RWPE1 (cell line): ENCODE measurements at regions not wholly inside any gene's neighbourhood (a gene's known extent, or its start where the extent isn't known, plus 50 kb on each side); places are given as distances from the start of the nearest gene placed in this dataset.

Experiments
- CTCF ChIA-PET: fragments of 350-600 bp; sonication (Branson Sonifier 250); formaldehyde crosslinking; extraction: SDS; loops from one replicate; lab custom pipeline; 2021; lab: Yijun Ruan, JAX
- POLR2A ChIA-PET: fragments of 400-600 bp; formaldehyde crosslinking; extraction: SDS; loops from one replicate; lab custom pipeline; 2020; ENCODE audit warnings: antibody characterized with exemption; ENCODE audit not compliant: low non-redundant PET; lab: Yijun Ruan, JAX
- DNase-seq: peaks from one replicate; pipeline ENCODE4 v3.0.0; 2012; ENCODE audit warnings: low spot score
- H3K27ac ChIP-seq: fragments of 450-650 bp; 2 replicates; pipeline ENCODE4 v1.5.1; 2017
- CTCF ChIP-seq: fragments of 450-650 bp; conservative IDR thresholded peaks from 2 replicates; pipeline ENCODE4 v1.5.1; 2017; ENCODE audit warnings: low read depth, mild to moderate bottlenecking

GRCh38 chr2:7879483-7879835, 802.4 kb upstream of the ID2 start:
- CTCF ChIA-PET = no interaction called here
- H3K27ac ChIP-seq = no peak overlapping the region

GRCh38 chr2:7880126-7880525, 801.7 kb upstream of the ID2 start:
- H3K27ac ChIP-seq = no peak overlapping the region
- CTCF ChIA-PET = no interaction called here
- no peak for DNase-seq
- POLR2A ChIA-PET = no interaction called here
- TF ChIP-seq CTCF = no peak

More at GRCh38 chr2:7879483-7879835, 802.4 kb upstream of the ID2 start:
- no peak for TF ChIP-seq CTCF
- no peak for DNase-seq
- POLR2A ChIA-PET = no interaction called here

GRCh38 chr2:7880566-7880965, 801.3 kb upstream of the ID2 start:
- POLR2A ChIA-PET = no interaction called here
- CTCF ChIA-PET = no interaction called here
- TF ChIP-seq CTCF = no peak
- no peak for DNase-seq
- H3K27ac ChIP-seq = no peak overlapping the region

GRCh38 chr2:7881063-7881462, 800.8 kb upstream of the ID2 start:
- no peak overlapping the region for H3K27ac ChIP-seq
- DNase-seq = no peak
- no peak for TF ChIP-seq CTCF
- CTCF ChIA-PET = no interaction called here
- POLR2A ChIA-PET = no interaction called here

DNA sequence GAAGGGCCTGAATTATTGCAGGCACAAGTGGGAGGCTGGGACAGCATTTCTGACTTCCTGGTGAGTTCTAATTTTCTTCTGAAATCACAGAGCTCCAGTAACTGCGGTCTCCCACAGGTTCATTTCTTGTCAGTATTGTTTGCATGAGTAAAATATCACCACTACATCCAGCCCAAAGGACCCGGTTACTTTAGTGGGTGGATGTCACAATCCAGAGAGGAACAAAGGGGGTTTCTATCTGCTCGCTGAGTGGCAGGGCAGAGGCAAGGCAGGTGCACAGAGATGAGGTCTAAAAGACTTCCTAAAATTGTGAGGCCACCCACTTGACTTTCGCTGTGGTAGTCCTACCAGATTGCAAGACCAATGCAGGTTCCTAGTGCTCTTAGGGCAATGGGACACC, 800.4 kb upstream of the ID2 start:
- TF ChIP-seq CTCF = no peak
- no peak overlapping the region for H3K27ac ChIP-seq
- CTCF ChIA-PET = no interaction called here
- no peak for DNase-seq
- POLR2A ChIA-PET = no interaction called here

DNA sequence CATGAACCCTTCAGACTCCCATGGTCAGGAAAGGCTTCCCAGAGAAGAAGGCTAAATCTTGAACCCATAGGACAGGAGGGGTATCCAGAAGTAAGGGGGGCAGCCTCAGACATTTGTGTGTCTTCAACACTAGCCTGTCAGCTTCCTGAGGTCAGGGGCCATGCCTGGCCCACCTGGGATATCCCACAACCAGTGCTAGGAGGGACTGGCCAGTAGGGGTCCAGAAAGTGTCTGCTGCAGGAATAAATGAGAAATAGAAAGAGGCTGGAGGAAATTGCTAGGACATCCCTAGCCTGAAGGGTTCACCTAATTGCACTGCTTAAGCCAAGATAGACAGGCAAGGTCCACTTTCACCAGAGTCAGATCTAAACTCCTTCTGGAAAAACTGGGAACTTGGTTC, 799.6 kb upstream of the ID2 start:
- POLR2A ChIA-PET = interaction anchor here (0.5 kb wide), 1 partner anchor 26 kb away, joined by 5 read pairs; no protein-coding TSS in a partner anchor

More for the DNA sequence above, 799.6 kb upstream of the ID2 start:
- no peak for DNase-seq
- TF ChIP-seq CTCF = no peak
- CTCF ChIA-PET = no interaction called here
- no peak overlapping the region for H3K27ac ChIP-seq
